NCI-H524 (cell line): ENCODE measurements at regions not wholly inside any gene's neighbourhood (a gene's known extent, or its start where the extent isn't known, plus 50 kb on each side); places are given as distances from the start of the nearest gene placed in this dataset.

Experiments
- DNase-seq, 2 experiments: peaks; one replicate each; lab custom pipeline; 2025; lab: John Stamatoyannopoulos, UW

- DNase-seq = no peak
These were observed 417.6 kb upstream of the ZFP42 start for GRCh38 chr4:187577941-187578480.

- no peak for DNase-seq
These were observed 408.7 kb upstream of the ZFP42 start for GRCh38 chr4:187586892-187587291.

DNA sequence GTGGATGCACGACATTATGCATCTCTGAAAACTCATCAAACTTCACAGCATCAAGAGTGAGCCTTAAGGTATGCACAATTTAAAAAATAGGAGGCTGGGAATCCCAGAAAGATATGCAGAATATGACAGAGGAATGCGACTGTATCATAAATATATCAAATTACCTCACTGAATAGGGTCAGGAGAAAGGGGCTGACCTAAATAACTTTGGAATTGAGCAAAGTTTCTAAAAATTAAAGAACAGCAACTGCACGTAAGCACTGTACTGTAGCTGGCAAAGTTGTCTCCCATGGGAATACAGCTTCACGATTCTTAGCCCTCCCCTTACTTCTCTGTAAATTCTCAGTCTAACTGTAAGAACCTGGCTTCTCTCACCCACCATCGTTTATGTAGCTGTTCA lies 397.4 kb upstream of the ZFP42 start:
- DNase-seq = no peak

DNA sequence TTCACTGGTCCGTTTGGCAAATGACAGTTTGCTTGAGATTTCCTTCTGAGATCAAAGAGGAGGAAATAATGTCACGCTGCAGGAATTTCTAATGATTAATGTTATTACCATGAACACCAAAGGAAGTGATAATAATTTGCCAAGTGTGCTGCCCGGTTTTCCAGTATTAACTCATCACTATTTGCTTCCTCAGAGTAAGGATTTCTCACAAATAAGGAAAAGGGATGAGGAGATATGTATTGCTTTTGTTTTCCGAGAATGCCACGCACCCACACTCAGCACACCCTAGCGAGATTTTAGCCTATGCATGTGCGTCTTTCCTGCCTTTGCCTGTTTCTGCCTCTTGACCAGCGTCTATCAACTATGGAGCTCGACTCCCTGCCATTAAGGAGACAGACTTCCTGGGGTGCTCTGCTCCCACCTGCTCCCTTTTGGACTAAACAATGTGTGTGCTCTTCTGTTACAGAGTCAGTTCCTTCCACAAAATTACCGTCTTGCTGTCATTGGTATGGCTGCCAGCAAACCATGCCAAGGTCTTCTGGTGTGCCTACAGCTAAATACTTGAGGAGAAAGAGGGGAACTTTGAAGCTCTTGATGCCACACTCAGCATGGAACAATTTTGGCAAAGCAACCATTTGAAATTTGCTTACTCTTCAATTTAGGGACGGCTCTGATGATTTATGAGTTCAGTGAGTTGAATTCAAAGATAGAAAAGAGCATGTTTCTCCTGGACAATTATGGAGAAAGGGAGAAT lies 393.1 kb upstream of the ZFP42 start:
- no peak for DNase-seq

DNA sequence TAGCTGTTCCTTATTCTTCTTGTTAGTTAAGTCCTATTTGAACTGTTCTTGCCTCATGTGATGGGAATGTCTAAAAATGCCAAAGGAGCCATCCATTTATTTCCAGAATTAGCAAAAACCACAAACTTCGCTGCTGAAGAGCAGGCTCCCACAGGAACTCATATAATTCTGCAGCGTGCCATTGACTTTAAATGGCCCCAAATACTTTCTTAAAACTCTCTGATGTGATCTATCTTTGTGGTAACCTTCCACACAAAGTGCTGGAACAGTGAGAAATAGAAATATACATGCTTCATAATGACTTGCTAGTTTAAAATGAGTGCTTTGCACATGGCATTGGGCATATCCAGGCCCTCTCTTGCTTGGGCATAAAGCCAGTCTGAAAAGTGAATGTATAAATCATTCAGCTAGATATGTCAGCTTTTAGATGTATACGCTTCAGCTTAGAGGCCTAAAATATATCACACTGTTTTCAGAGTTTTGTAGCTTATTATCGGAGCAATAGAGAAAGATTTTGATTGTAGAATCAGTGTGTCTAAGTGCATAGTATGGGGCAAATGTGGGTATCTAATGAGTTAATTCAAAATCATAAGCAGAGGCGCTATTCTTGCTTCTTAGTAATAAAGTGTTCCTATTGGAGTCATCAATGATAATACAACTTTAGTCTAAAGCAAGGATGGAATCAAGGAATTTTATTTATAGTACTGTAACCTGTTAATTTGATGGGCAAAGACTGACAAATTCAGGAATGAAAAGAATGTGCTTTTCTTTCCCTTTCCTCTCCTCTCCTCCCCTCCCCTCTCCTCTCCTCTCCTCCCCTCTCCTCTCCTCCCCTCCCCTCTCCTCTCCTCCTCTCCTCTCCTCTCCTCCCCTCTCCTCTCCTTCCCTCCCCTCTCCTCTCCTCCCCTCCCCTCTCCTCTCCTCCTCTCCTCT lies 392.2 kb upstream of the ZFP42 start:
- no peak for DNase-seq

GRCh38 chr4:187604984-187605383 lies 390.6 kb upstream of the ZFP42 start:
- no peak for DNase-seq

- peak; percentile 0 to 43 for DNase-seq
These were observed 389.0 kb upstream of the ZFP42 start for GRCh38 chr4:187606581-187606980.

GRCh38 chr4:187608001-187608421 lies 387.6 kb upstream of the ZFP42 start:
- DNase-seq = no peak

GRCh38 chr4:187612301-187612700 lies 383.3 kb upstream of the ZFP42 start:
- no peak for DNase-seq

DNA sequence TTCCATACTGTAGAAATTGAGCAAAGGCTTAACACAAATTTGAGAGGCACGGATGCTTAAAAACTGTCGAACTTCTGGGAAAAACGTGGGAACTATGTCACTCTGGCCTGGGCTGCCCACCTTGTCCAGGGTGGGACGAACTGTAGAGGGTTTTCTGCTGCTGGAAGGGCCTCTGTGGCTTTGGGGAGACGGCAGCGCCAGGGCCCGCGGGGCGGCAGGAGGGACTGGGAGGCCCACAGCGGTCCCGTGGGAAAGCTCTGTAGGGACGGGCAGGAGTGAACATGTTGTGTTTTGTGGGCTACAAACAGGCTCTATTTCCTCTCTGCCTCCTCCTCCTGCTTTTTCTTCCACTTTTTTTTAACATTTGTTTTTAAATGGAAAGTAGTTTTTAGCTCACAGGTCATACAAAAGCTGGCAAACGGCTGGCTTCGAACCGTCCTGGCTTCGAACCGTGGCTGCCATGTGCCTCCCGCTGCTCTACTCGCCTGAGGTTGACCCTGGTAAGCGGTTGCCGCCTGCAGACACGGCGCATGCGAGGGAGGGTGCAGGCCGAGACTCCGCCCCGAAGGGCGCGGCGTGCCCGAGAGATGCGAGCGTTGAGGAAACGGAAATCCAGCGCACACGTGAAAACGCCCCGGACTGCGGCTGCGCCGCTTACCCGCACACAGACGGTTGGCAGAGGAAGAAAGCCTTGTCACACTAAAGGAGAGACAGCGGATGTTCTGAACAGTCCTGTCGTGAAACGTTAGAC lies 382.3 kb upstream of the ZFP42 start:
- DNase-seq = no peak

DNA sequence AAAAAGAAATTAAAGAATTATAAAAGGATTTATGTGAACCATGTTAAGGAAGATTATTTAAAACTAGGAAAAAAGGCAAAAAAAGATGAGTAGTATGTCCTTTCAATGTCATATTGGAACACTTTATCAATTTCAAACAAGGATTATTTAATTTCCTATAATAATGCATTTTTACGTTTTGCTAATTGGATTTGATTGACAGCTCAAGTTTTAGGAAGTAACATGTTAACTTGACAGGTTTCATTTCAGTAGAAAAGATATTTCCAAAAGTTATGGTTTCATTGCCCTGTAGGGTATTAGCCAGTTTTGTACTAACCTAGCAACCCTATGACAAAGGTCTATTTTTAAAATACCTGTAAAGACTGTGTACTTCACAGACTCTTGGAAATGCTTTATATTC lies 379.6 kb upstream of the ZFP42 start:
- no peak for DNase-seq

DNA sequence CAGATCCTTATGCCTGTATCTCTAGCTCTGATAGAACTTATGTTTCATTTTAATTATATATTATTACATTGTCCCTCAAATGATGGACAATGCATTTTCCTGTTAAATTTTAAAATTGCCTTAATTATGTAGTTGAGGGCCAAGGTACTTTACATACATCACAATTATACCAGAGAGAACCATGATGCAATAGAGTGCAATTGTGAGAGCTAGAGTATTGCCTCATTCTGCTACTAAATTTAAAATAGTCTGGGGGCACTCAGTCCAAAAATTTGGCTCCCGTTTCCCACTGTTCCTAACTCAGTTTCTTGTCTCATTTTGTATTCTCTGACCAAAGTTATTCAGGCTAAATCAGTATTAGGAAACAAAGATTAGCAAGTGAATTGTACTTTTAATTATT lies 378.5 kb upstream of the ZFP42 start:
- DNase-seq = no peak

- peak; percentile 0 to 49 for DNase-seq
These were observed 376.8 kb upstream of the ZFP42 start for GRCh38 chr4:187618701-187619281.

DNA sequence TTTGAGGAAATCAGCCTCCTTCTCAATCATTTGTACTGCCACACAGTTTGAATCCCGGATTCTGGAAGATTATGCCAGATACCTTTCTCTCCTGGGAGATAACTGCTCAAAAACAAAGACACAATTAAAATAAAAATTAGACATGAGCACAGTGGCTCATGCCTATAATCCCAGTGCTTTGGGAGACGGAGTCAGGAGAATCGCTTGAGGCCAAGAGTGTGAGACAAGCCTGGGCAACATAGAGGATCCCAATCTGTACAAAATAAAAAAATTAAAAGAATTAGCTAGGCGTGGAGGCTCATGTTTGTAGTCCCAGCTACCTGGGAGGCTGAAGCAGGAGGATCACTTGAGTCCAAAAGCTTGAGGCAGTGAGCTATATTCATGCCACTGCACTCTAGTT lies 376.3 kb upstream of the ZFP42 start:
- DNase-seq = no peak

DNA sequence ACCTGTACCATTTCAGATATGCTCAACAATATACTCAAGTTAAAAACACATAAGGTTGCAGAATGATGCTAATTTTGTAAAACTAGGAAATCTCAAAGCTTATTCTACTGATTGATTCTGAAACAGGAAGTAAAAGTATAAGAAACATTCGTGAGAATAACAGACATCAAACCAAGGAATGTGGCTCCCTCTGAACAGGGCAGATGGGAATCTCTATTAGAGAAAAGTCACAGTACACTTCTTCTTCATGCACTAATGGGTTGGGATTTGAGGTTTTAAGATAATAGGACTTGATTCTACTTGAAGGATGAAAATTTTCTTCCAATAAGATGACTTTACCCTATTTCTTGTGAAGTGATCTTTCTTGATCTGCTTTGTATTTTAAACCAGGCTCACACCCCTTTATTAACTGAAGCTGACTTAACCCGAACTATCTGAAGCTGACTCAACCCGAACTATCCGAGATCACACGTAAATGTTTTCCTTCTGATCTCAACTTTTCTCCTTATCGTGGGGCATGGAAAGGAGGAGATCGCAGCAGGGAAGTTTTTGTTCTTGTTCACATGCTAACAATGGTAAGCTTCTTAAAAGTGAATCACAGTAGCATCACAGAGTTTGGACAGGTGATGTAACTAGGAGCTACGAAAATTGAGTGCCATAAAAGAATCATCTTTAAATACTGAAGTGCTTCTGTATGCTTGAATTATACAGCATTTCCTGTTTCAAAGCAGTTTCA lies 363.1 kb upstream of the ZFP42 start:
- DNase-seq = no peak

DNA sequence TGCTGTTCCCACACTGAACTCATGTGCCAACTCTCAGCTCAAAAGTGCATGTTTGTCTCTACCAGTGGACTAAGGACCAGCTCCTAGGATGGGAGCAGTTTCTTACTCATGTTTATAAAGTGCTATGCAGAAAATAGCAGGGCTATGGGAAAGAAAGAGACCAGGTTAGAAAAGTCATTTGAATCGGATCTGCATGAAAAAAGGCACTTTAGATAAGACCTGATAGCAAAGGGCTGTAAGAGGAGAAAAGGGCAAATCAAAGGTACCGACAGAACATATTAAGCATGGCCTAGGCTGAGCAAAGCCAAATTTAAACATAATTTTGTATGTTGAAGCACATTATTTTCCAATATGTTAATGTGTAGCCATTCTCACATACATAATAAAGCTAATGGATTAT lies 362.3 kb upstream of the ZFP42 start:
- DNase-seq = no peak

- DNase-seq = peak in 1 of 2 experiments; percentile 2
These were observed 338.6 kb upstream of the ZFP42 start for GRCh38 chr4:187656959-187657358.

DNA sequence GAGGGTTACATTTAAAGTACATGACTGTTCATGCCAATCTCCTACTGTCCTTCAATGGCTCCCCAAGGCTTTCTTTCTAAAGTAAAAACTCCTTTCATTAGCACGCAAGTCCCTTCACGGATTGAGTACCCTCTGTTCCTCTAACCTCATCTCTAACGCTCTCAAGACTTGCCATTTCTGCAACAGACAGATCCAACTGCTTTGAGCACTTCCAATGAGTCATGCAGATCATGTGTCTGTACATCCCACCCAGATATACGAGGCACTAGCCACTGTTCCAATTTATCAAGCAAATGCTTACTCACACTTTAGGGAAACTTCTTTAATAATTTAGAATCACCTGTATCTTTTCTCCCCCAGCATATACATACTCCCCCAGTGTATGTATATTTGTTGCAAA lies 332.5 kb upstream of the ZFP42 start:
- no peak for DNase-seq

GRCh38 chr4:187664011-187664410 lies 331.6 kb upstream of the ZFP42 start:
- no peak for DNase-seq

DNA sequence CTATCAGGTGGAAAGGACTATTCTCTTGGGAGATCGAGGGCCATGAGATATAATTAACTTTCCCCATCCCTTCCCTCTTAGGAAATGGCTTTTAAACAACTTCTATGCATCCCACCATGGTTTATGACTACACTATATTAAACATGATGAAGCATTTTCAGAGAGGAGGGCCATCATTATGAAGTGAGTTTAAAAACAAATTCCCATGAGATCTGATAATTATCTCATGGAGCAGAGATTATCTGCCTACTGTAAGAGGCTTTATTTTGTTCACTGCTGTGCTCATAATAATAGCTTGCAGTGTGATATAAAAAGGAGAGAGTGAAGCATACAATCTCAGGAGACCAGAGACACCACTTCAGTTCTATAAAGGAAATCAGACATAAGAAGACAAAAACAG lies 330.5 kb upstream of the ZFP42 start:
- DNase-seq = peak; percentile 5 to 43

DNA sequence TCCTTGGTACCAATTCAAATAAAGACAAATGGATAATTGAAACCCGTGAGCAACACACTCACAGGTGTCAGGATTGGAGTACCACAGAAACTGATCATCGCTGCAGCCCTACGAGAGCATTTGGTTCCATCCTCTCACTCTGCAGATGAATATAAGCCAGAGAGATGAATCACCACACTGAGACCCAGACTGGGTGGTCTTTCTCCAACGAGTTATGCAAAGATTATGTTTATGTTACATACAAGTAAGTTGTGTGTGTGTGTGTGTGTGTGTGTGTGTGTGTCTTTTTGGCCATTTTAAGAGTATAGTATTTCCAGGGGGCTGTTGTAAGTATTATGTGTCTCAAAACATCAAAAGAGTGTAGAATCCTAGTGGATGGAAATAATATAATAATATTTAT lies 329.5 kb upstream of the ZFP42 start:
- DNase-seq = no peak
